SK-N-MC (cell line): ENCODE measurements at regions not wholly inside any gene's neighbourhood (a gene's known extent, or its start where the extent isn't known, plus 50 kb on each side); places are given as distances from the start of the nearest gene placed in this dataset.

Source experiments
- DNase-seq: peaks from one replicate; pipeline ENCODE4 v3.0.0-alpha.2; 2011; ENCODE audit warnings: low read depth, low spot score
- H3K27ac ChIP-seq: fragments of 200-600 bp; sonication (generic); 2 replicates; pipeline ENCODE4 v1.5.1; 2016; ENCODE audit warnings: mixed run types
- H3K36me3 ChIP-seq: fragments of 200-600 bp; sonication (generic); 2 replicates; pipeline ENCODE4 v1.6.1; 2017; ENCODE audit warnings: antibody characterized with exemption, low read length, mixed read lengths; ENCODE audit not compliant: insufficient read depth
- H3K4me3 ChIP-seq: fragments of 200-600 bp; sonication (generic); 2 replicates; pipeline ENCODE4 v1.5.1; 2016
- H3K9ac ChIP-seq: fragments of 200-600 bp; sonication (generic); 2 replicates; pipeline ENCODE4 v1.8.0; 2017; ENCODE audit warnings: mixed run types, mixed read lengths; ENCODE audit not compliant: insufficient read length
- H3K9me3 ChIP-seq: fragments of 200-600 bp; sonication (generic); 2 replicates; pipeline ENCODE4 v1.6.1; 2017; ENCODE audit warnings: low read depth, mild to moderate bottlenecking, antibody characterized with exemption, low read length, moderate library complexity, mixed read lengths
- EZH2 ChIP-seq: fragments of 200-600 bp; sonication (generic); IDR thresholded peaks from one replicate; pipeline ENCODE4 v1.6.1; 2017; ENCODE audit warnings: antibody characterized with exemption
- FOXP2 ChIP-seq: optimal IDR thresholded peaks from 2 replicates; pipeline ENCODE3; 2011; ENCODE audit warnings: mild to moderate bottlenecking, moderate library complexity; ENCODE audit not compliant: insufficient read depth; ENCODE audit errors: extremely low read length, control extremely low read depth
- POLR2AphosphoS5 ChIP-seq: IDR thresholded peaks from 2 replicates; pipeline ENCODE4 v1.6.1; 2012; ENCODE audit warnings: mild to moderate bottlenecking, low read depth, low read length, borderline replicate concordance

- no peak overlapping the region for H3K27ac ChIP-seq
These were observed 296.1 kb downstream of the RERGL start for GRCh38 chr12:17793854-17794253.

GRCh38 chr12:17778242-17778641 lies 311.8 kb downstream of the RERGL start:
- Histone ChIP-seq H3K4me3 (no peak overlapping the region), H3K9ac (no peak overlapping the region), H3K36me3 (no peaks in the 10 kb centered on the region), H3K27ac (no peak overlapping the region), H3K9me3 (no peaks in the 10 kb centered on the region)
- no peak for DNase-seq
- TF ChIP-seq EZH2 (no peak), FOXP2 (no peak)

More at GRCh38 chr12:17793854-17794253, 296.1 kb downstream of the RERGL start:
- TF ChIP-seq EZH2 (no peak), FOXP2 (no peak), POLR2AphosphoS5 (no peak)
- Histone ChIP-seq H3K36me3 (no peaks in the 10 kb centered on the region), H3K9ac (no peak overlapping the region), H3K9me3 (no peaks in the 10 kb centered on the region), H3K4me3 (no peak overlapping the region)
- no peak for DNase-seq

DNA sequence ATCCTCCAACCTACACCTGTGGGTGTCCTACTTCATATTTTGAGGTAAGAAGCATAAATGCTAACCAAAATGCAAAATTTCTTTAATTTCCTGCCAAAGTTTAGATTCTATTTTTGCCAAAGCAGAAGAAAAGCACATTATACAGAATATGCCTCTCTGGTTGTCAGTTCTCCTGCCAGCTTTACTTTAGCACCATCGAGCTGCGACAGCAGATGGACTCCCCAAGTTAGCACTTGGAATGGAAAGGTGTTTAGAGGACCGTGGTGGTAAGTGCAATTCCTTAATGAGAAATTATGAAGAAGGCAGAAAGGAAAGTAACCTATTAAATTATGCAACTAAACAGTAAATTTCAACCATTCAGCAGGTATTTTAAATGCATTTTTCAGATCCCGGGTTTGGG lies 326.6 kb downstream of the RERGL start:
- TF ChIP-seq POLR2AphosphoS5 (no peak), FOXP2 (no peak), EZH2 (no peak)
- Histone ChIP-seq H3K36me3 (no peaks in the 10 kb centered on the region), H3K4me3 (no peak overlapping the region), H3K9me3 (no peaks in the 10 kb centered on the region), H3K9ac (no peak overlapping the region), H3K27ac (no peak overlapping the region)
- DNase-seq = no peak

DNA sequence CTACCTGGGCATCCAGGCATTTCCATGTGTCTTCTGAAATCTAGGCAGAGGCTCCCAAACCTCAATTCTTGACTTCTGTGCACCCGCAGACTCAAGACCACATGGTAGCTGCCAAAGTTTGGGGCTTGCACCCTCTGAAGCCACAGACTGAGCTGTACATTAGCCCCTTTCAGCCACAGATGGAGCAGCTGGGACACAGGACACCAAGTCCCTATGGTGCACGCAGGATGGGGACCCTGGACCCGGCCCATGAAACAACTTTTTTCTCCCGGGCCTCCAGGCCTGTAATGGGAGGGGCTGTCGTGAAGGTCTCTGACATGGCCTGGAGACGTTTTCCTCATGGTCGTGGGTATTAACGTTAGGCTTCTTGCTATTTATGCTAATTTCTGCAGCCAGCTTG lies 330.0 kb downstream of the RERGL start:
- H3K9ac ChIP-seq = no peak overlapping the region

More for the DNA sequence above, 330.0 kb downstream of the RERGL start:
- Histone ChIP-seq H3K9me3 (no peaks in the 10 kb centered on the region), H3K36me3 (no peaks in the 10 kb centered on the region), H3K4me3 (no peak overlapping the region), H3K27ac (no peak overlapping the region)
- DNase-seq = no peak
- TF ChIP-seq EZH2 = no peak
- TF ChIP-seq FOXP2 = no peak
